Neural progenitor cell (in vitro differentiated cells): ENCODE measurements at regions not wholly inside any gene's neighbourhood (a gene's known extent, or its start where the extent isn't known, plus 50 kb on each side); places are given as distances from the start of the nearest gene placed in this dataset.

Source experiments
- DNase-seq: peaks from one replicate; pipeline ENCODE4 v3.0.0-alpha.2; 2016; ENCODE audit warnings: low spot score
- H2AFZ ChIP-seq: fragments of 200-600 bp; sonication (generic); replicated peaks from 2 replicates; pipeline ENCODE4 v1.6.1; 2016; ENCODE audit warnings: antibody characterized with exemption
- H3F3A ChIP-seq: fragments of 200-600 bp; sonication (generic); 2 replicates; pipeline ENCODE4 v1.6.1; 2016; ENCODE audit warnings: antibody characterized with exemption, low read depth
- H3K27ac ChIP-seq: fragments of 200-600 bp; sonication (generic); 2 replicates; pipeline ENCODE4 v1.5.1; 2016; ENCODE audit warnings: mild to moderate bottlenecking
- H3K27me3 ChIP-seq: fragments of 200-600 bp; sonication (generic); 2 replicates; pipeline ENCODE4 v1.6.1; 2016; ENCODE audit warnings: mild to moderate bottlenecking, moderate library complexity
- H3K36me3 ChIP-seq: fragments of 200-600 bp; sonication (generic); 2 replicates; pipeline ENCODE4 v1.5.1; 2016
- H3K4me1 ChIP-seq: fragments of 200-600 bp; sonication (generic); 2 replicates; pipeline ENCODE4 v1.6.1; 2016; ENCODE audit warnings: mixed run types
- H3K4me2 ChIP-seq: fragments of 200-600 bp; sonication (generic); 2 replicates; pipeline ENCODE4 v1.6.1; 2016
- H3K4me3 ChIP-seq: fragments of 200-600 bp; sonication (generic); 2 replicates; pipeline ENCODE4 v1.5.1; 2016
- H3K79me2 ChIP-seq: fragments of 200-600 bp; sonication (generic); 2 replicates; pipeline ENCODE4 v1.6.1; 2016; ENCODE audit warnings: low read depth
- H3K9ac ChIP-seq: fragments of 200-600 bp; sonication (generic); 2 replicates; pipeline ENCODE4 v1.6.1; 2016
- H3K9me3 ChIP-seq: fragments of 200-600 bp; sonication (generic); 2 replicates; pipeline ENCODE4 v1.5.1; 2016; ENCODE audit warnings: low read depth
- H4K20me1 ChIP-seq: fragments of 200-600 bp; sonication (generic); 2 replicates; pipeline ENCODE4 v1.6.1; 2016; ENCODE audit warnings: low read depth
- H3K27ac Mint-ChIP-seq: 3 replicates; pipeline ENCODE4 v1.8.0; 2021; ENCODE audit warnings: mixed read lengths
- H3K27me3 Mint-ChIP-seq: 2 replicates; pipeline ENCODE4 v1.8.0; 2022; ENCODE audit warnings: low read depth, mild to moderate bottlenecking, inconsistent platforms, moderate library complexity, mixed read lengths; ENCODE audit not compliant: insufficient read depth
- H3K36me3 Mint-ChIP-seq: 3 replicates; pipeline ENCODE4 v1.8.0; 2021; ENCODE audit warnings: mixed read lengths
- H3K4me1 Mint-ChIP-seq: 3 replicates; pipeline ENCODE4 v1.8.0; 2021; ENCODE audit warnings: mixed read lengths
- H3K4me3 Mint-ChIP-seq: 3 replicates; pipeline ENCODE4 v1.8.0; 2021; ENCODE audit warnings: mild to moderate bottlenecking, moderate library complexity, mixed read lengths
- H3K9me3 Mint-ChIP-seq: 3 replicates; pipeline ENCODE4 v1.8.0; 2020; ENCODE audit warnings: mixed read lengths
- CTCF ChIP-seq: fragments of 200-600 bp; sonication (generic); IDR thresholded peaks from 2 replicates; pipeline ENCODE4 v1.5.1; 2017; ENCODE audit warnings: antibody characterized with exemption, mild to moderate bottlenecking
- EZH2 ChIP-seq: fragments of 200-600 bp; sonication (generic); IDR thresholded peaks from 2 replicates; pipeline ENCODE4 v1.6.1; 2017; ENCODE audit warnings: antibody characterized with exemption, mild to moderate bottlenecking, moderate library complexity
- EZH2phosphoT487 ChIP-seq: fragments of 200-600 bp; sonication (generic); IDR thresholded peaks from 2 replicates; pipeline ENCODE4 v1.6.1; 2017; ENCODE audit warnings: antibody characterized with exemption

- H2AFZ ChIP-seq: no peak overlapping the region
- H3K9me3 ChIP-seq: no peaks in the 10 kb centered on the region
- H3F3A ChIP-seq: no peaks in the 10 kb centered on the region
- no peak overlapping the region for H3K27ac ChIP-seq
- no peaks in the 10 kb centered on the region for H4K20me1 ChIP-seq
- H3K4me2 ChIP-seq: no peak overlapping the region
- DNase-seq: no peak
- no peak overlapping the region for H3K9ac ChIP-seq
- Mint-ChIP-seq H3K27me3 (no peaks in the 10 kb centered on the region), H3K9me3 (peaks cover 3% of the 10 kb centered on the region), H3K36me3 (no peaks in the 10 kb centered on the region), H3K27ac (no peak overlapping the region), H3K4me1 (peaks cover 17% of the 10 kb centered on the region), H3K4me3 (no peak overlapping the region)
- H3K4me1 ChIP-seq: peaks cover 22% of the 10 kb centered on the region
- no peaks in the 10 kb centered on the region for H3K36me3 ChIP-seq
- H3K27me3 ChIP-seq: no peaks in the 10 kb centered on the region
- no peak overlapping the region for H3K4me3 ChIP-seq
- TF ChIP-seq EZH2phosphoT487: no peak
- TF ChIP-seq EZH2: no peak
- no peak for TF ChIP-seq CTCF
- H3K79me2 ChIP-seq: no peaks in the 10 kb centered on the region
Measured at GRCh38 chr5:62077387-62077786, 228.6 kb upstream of the KIF2A start.

- peaks cover 3% of the 10 kb centered on the region for H3K9me3 Mint-ChIP-seq
- no peak overlapping the region for H3K4me3 ChIP-seq
- peaks cover 17% of the 10 kb centered on the region for H3K4me1 Mint-ChIP-seq
Measured at GRCh38 chr5:62077823-62078550, 228.0 kb upstream of the KIF2A start.

GRCh38 chr5:62082370-62082801 lies 223.6 kb upstream of the KIF2A start:
- H3K27me3 Mint-ChIP-seq: peaks cover 6% of the 10 kb centered on the region
- Histone ChIP-seq H3K4me2 (no peak overlapping the region), H3F3A (no peaks in the 10 kb centered on the region), H3K27me3 (no peaks in the 10 kb centered on the region), H3K4me1 (peaks cover 8% of the 10 kb centered on the region), H3K36me3 (no peaks in the 10 kb centered on the region), H4K20me1 (no peaks in the 10 kb centered on the region), H3K79me2 (no peaks in the 10 kb centered on the region), H3K4me3 (no peak overlapping the region), H3K27ac (no peak overlapping the region), H2AFZ (no peak overlapping the region), H3K9ac (no peak overlapping the region), H3K9me3 (no peaks in the 10 kb centered on the region)
- H3K9me3 Mint-ChIP-seq: peaks cover 3% of the 10 kb centered on the region
- TF ChIP-seq EZH2phosphoT487: no peak
- TF ChIP-seq EZH2: no peak
- TF ChIP-seq CTCF: no peak
- H3K27ac Mint-ChIP-seq: no peak overlapping the region
- DNase-seq: no peak
- no peaks in the 10 kb centered on the region for H3K36me3 Mint-ChIP-seq
- H3K4me3 Mint-ChIP-seq: no peak overlapping the region
- peaks cover 22% of the 10 kb centered on the region for H3K4me1 Mint-ChIP-seq

More at GRCh38 chr5:62077823-62078550, 228.0 kb upstream of the KIF2A start:
- no peaks in the 10 kb centered on the region for H4K20me1 ChIP-seq
- H3K4me1 ChIP-seq: peaks cover 22% of the 10 kb centered on the region
- H3K79me2 ChIP-seq: no peaks in the 10 kb centered on the region
- no peaks in the 10 kb centered on the region for H3K9me3 ChIP-seq
- H3K27me3 ChIP-seq: no peaks in the 10 kb centered on the region
- no peaks in the 10 kb centered on the region for H3F3A ChIP-seq
- Mint-ChIP-seq H3K4me3 (no peak overlapping the region), H3K27me3 (no peaks in the 10 kb centered on the region), H3K36me3 (no peaks in the 10 kb centered on the region), H3K27ac (no peak overlapping the region)
- H3K36me3 ChIP-seq: no peaks in the 10 kb centered on the region
- DNase-seq: no peak
- no peak overlapping the region for H3K27ac ChIP-seq
- H3K4me2 ChIP-seq: no peak overlapping the region
- no peak for TF ChIP-seq CTCF
- TF ChIP-seq EZH2phosphoT487: no peak
- TF ChIP-seq EZH2: no peak
- no peak overlapping the region for H2AFZ ChIP-seq
- no peak overlapping the region for H3K9ac ChIP-seq
